K562 (cell line): ENCODE measurements at regions not wholly inside any gene's neighbourhood (a gene's known extent, or its start where the extent isn't known, plus 50 kb on each side); places are given as distances from the start of the nearest gene placed in this dataset.
A peak's percentile ranks its signal among the peaks of the same experiment; 100 is the strongest.
"Not testable (repeated sequence)": the region's sequence is repeated elsewhere in the genome, so short reads cannot be mapped to it uniquely, and the experiment has no call there.

Source experiments
- ATAC-seq: fragments of 200-7000 bp; cut with Tn5 transposase; 3 replicates; pipeline ENCODE4 v1.9.1; 2020; ENCODE audit warnings: moderate library complexity
- BruUV-seq: library from RNA; stranded (reverse); fragments of 400-500 nt; replicated peaks from 2 replicates; lab custom pipeline; 2021; lab: Mats Ljungman, UMichigan
- CTCF ChIA-PET: fragments of 300-600 bp; formaldehyde crosslinking; extraction: SDS; loops from one replicate; lab custom pipeline; 2021; ENCODE audit warnings: low intra/inter-chr PET ratio; lab: Yijun Ruan, JAX
- POLR2A ChIA-PET: fragments of 300-600, 350-650 bp; sonication (Branson Sonifier 250); formaldehyde crosslinking; extraction: SDS; loops from one replicate; lab custom pipeline; 2021; ENCODE audit warnings: antibody characterized with exemption, inconsistent platforms; lab: Yijun Ruan, JAX
- DNase-seq, 4 experiments: peaks; one replicate each; pipeline versions ENCODE4 v3.0.0 to v3.0.0-alpha.2; 2011 to 2018; ENCODE audit warnings: low spot score in 3 of 4, mixed read lengths in 3 of 4; ENCODE audit errors: extremely low read depth in 1 of 4
- FAIRE-seq: peaks from 2 replicates; lab custom pipeline; 2011; peaks lifted over from hg19 to GRCh38; lab: Jason Lieb, UNC
- H2AFZ ChIP-seq: 2 replicates; pipeline ENCODE4 v1.6.0; 2011; ENCODE audit warnings: low read depth, low read length, control low read depth, inconsistent platforms
- H3K27ac ChIP-seq: fragments of 200-600 bp; 3 replicates; pipeline ENCODE4 v1.8.0; 2011; ENCODE audit warnings: low read depth, mild to moderate bottlenecking, control low read depth, inconsistent platforms, low read length, moderate library complexity, mixed read lengths; ENCODE audit errors: extremely low read depth
- H3K27me3 ChIP-seq, 2 experiments: fragments of 300-600 bp in 1 of 2; 2 replicates in 1 of 2; 3 replicates in 1 of 2; pipeline versions ENCODE4 v1.6.0 to v1.8.0; 2011; ENCODE audit warnings: inconsistent platforms in 2 of 2, low read length in 2 of 2, mild to moderate bottlenecking in 1 of 2, mixed read lengths in 1 of 2, moderate library complexity in 1 of 2; ENCODE audit not compliant: control insufficient read depth in 2 of 2, insufficient read depth in 2 of 2
- H3K36me3 ChIP-seq: fragments of 300-600 bp; 3 replicates; pipeline ENCODE4 v1.8.0; 2011; ENCODE audit warnings: mild to moderate bottlenecking, low read length, inconsistent platforms; ENCODE audit not compliant: control insufficient read depth, insufficient read depth
- H3K4me1 ChIP-seq, 2 experiments: fragments of 200-600 bp in 1 of 2; replicated peaks in 1 of 2; 2 replicates in 1 of 2; 3 replicates in 1 of 2; pipeline versions ENCODE4 v1.5.1 to v1.8.0; 2011; ENCODE audit warnings: inconsistent platforms in 2 of 2, low read length in 2 of 2, mild to moderate bottlenecking in 1 of 2, mixed read lengths in 1 of 2, moderate library complexity in 1 of 2; ENCODE audit not compliant: control insufficient read depth in 2 of 2, insufficient read depth in 2 of 2
- H3K4me2 ChIP-seq: 2 replicates; pipeline ENCODE4 v1.6.1; 2011; ENCODE audit warnings: low read length, control low read depth, inconsistent platforms, mixed read lengths; ENCODE audit not compliant: insufficient read depth
- H3K4me3 ChIP-seq: fragments of 200-600 bp; sonication (generic), shearing (Covaris generic); 2 replicates; pipeline ENCODE4 v1.5.1; 2016; ENCODE audit warnings: control low read depth, inconsistent platforms
- H3K79me2 ChIP-seq: fragments of 200-600 bp; 3 replicates; pipeline ENCODE4 v1.8.0; 2011; ENCODE audit warnings: low read length, inconsistent platforms; ENCODE audit not compliant: control insufficient read depth, insufficient read depth
- H3K9ac ChIP-seq, 2 experiments: 2 replicates each; pipeline versions ENCODE4 v1.6.0 to v1.6.1; 2011; ENCODE audit warnings: low read depth in 2 of 2, low read length in 2 of 2, control low read depth in 1 of 2, inconsistent platforms in 1 of 2, mild to moderate bottlenecking in 1 of 2, mixed read lengths in 1 of 2; ENCODE audit not compliant: insufficient read depth in 1 of 2
- H3K9me1 ChIP-seq: one replicate; pipeline ENCODE4 v1.6.0; 2011; ENCODE audit warnings: inconsistent platforms, mild to moderate bottlenecking, low read length, moderate library complexity; ENCODE audit not compliant: control insufficient read depth, insufficient read depth
- H3K9me3 ChIP-seq: replicated peaks from 2 replicates; pipeline ENCODE4 v1.5.1; 2011; ENCODE audit warnings: low read depth, low read length, inconsistent platforms; ENCODE audit not compliant: control insufficient read depth, insufficient read depth
- H4K20me1 ChIP-seq: replicated peaks from 2 replicates; pipeline ENCODE4 v1.6.1; 2011; ENCODE audit warnings: low read length, inconsistent platforms, mixed read lengths; ENCODE audit not compliant: control insufficient read depth, insufficient read depth
- CBX5 ChIP-seq: IDR thresholded peaks from 2 replicates; pipeline ENCODE4 v1.6.1; 2014; ENCODE audit warnings: low read depth, borderline replicate concordance
- TRIM28 ChIP-seq: fragments of 450-650 bp; IDR thresholded peaks from 2 replicates; pipeline ENCODE4 v1.6.1; 2017
- ZNF280A ChIP-seq: fragments of 450-650 bp; IDR thresholded peaks from 2 replicates; pipeline ENCODE4 v1.6.1; 2018; ENCODE audit warnings: mild to moderate bottlenecking, low read depth; ENCODE audit not compliant: partially characterized antibody
- ZNF431 ChIP-seq: sonication (generic); formaldehyde crosslinking; IDR thresholded peaks from 2 replicates; pipeline ENCODE4 v1.8.0; 2022; ENCODE audit warnings: mild to moderate bottlenecking, missing genetic modification reagents
- ZNF707 ChIP-seq: fragments of 250-450 bp; sonication (Bioruptor Pico); conservative IDR thresholded peaks from 2 replicates; pipeline ENCODE4 v1.8.0; 2022; ENCODE audit warnings: inconsistent platforms, mild to moderate bottlenecking, moderate library complexity
- WGBS: fragments of 100-300 bp; shearing (Covaris generic); methylation state at CpG from one replicate; pipeline ENCODE4 v1.1.6; 2016; ENCODE audit warnings: low coverage, mixed read lengths; ENCODE audit not compliant: insufficient coverage; ENCODE audit errors: missing lambda C conversion rate; 5-methylcytosine and 5-hydroxymethylcytosine counted together
- in situ Hi-C: fragments of 300-500 bp; cut with MboI; formaldehyde crosslinking; loops from 4 replicates; pipeline ENCODE4 v1.15.0; 2018; ENCODE audit warnings: inconsistent platforms, mixed read lengths
- intact Hi-C: fragments of 100-400 bp; cut with micrococcal nuclease; formaldehyde crosslinking; loops from 2 replicates; pipeline ENCODE4 v1.14.2; 2022

GRCh38 chr14:61144117-61145033 lies 136.8 kb downstream of the TMEM30B start:
- H3K27me3 ChIP-seq, H3K27ac ChIP-seq, H4K20me1 ChIP-seq, H3K9me3 ChIP-seq, H3K4me1 ChIP-seq, POLR2A ChIA-PET, H3K4me2 ChIP-seq, in situ Hi-C loops, ATAC-seq, H3K36me3 ChIP-seq, H3K4me3 ChIP-seq, CTCF ChIA-PET, H3K79me2 ChIP-seq, FAIRE-seq, H2AFZ ChIP-seq, H3K9ac ChIP-seq, H3K9me1 ChIP-seq, intact Hi-C loops, BruUV-seq, DNase-seq: not testable (repeated sequence)
- 10% methylated on average over 6 of the region's 7 CpGs for WGBS
- 0 out of 2 replicates have a peak, but pooled peaks have one; percentile 32 for TF ChIP-seq TRIM28
- 0 out of 2 replicates have a peak, but pooled peaks have one; percentile 56 for TF ChIP-seq CBX5
- peak; percentile 73 for TF ChIP-seq ZNF431
- peak; percentile 74; the same call in 1 of the 2 replicates for TF ChIP-seq ZNF707 (CRISPR knock-in tag)
- TF ChIP-seq ZNF280A = peak; percentile 39
